ENCODE measurements at regions not wholly inside any gene's neighbourhood (a gene's known extent, or its start where the extent isn't known, plus 50 kb on each side); places are given as distances from the start of the nearest gene placed in this dataset.

GRCh38 chr7:28291559-28291958 lies 111.0 kb upstream of the JAZF1 start:
- no peaks in the 10 kb centered on the region for H3K27me3 ChIP-seq (ENCODE audit: insufficient read depth)
- Mint-ChIP-seq H3K9me3 (no peaks in the 10 kb centered on the region), H3K27ac (peak overlapping the region; percentile 91), H3K27me3 (ENCODE audit: insufficient read depth, low read depth, poor library complexity) (peaks cover 9% of the 10 kb centered on the region), H3K36me3 (ENCODE audit: low read depth) (peaks cover 9% of the 10 kb centered on the region; the same call in 1 of the 3 replicates), H3K4me1 (peaks cover 55% of the 10 kb centered on the region), H3K4me3 (peak overlapping the region; percentile 2)
- H3K4me2 ChIP-seq, result peak overlapping the region; percentile 18
- peak; percentile 97 for TF ChIP-seq NANOG (IDR thresholded peaks at IDR 0.05; ENCODE audit: borderline replicate concordance)
- 0 out of 2 replicates have a peak, but pooled peaks have one; percentile 40 for TF ChIP-seq ZNF114 (CRISPR knock-in tag; IDR thresholded peaks at IDR 0.05)
- no peak for TF ChIP-seq EZH2 (IDR thresholded peaks at IDR 0.05; ENCODE audit: low read depth, unreplicated experiment)
- TF ChIP-seq REST (IDR thresholded peaks at IDR 0.05; ENCODE audit: unreplicated experiment), result no peak
- TF ChIP-seq CREB1 (CRISPR knock-in tag; IDR thresholded peaks at IDR 0.05; ENCODE audit: low read depth), result peak; percentile 62
- TF ChIP-seq ETS1 (IDR thresholded peaks at IDR 0.05), result 0 out of 2 replicates have a peak, but pooled peaks have one; percentile 34
- TF ChIP-seq EZH2phosphoT487 (IDR thresholded peaks at IDR 0.05; ENCODE audit: unreplicated experiment), result no peak
- peak; percentile 94 for TF ChIP-seq ZNF462 (CRISPR knock-in tag; IDR thresholded peaks at IDR 0.05)
- TF ChIP-seq CTCF (conservative IDR thresholded peaks at IDR 0.05; ENCODE audit: low read depth in 2 of 2), result no peak
- no peak for TF ChIP-seq STAT1 (IDR thresholded peaks at IDR 0.05; ENCODE audit: unreplicated experiment)
- TF ChIP-seq POLR2AphosphoS5 (IDR thresholded peaks at IDR 0.05; ENCODE audit: low read depth), result peak; percentile 43; the same call in 1 of the 2 replicates
- ATAC-seq (peak; percentile 92), DNase-seq (ENCODE audit: low spot score) (peak; percentile 96)
- no peak overlapping the region for H3K4me3 ChIP-seq
- H3K79me2 ChIP-seq (replicated peaks; ENCODE audit: insufficient read depth), result no peaks in the 10 kb centered on the region
- peak overlapping the region; percentile 94 for H3K27ac ChIP-seq (ENCODE audit: low read depth)
- peaks cover 3% of the 10 kb centered on the region; the same call in 1 of the 2 replicates for H3F3A ChIP-seq (replicated peaks; ENCODE audit: low read depth)
- peaks cover 9% of the 10 kb centered on the region; the same call in 1 of the 2 replicates for H3K9me2 ChIP-seq (ENCODE audit: insufficient read depth)
- no peaks in the 10 kb centered on the region for H4K20me1 ChIP-seq (replicated peaks; ENCODE audit: insufficient read depth)
- peaks cover 41% of the 10 kb centered on the region for H3K4me1 ChIP-seq (ENCODE audit: insufficient read depth)
- no peak overlapping the region for H2AFZ ChIP-seq
- H3K36me3 ChIP-seq (ENCODE audit: insufficient read depth), result no peaks in the 10 kb centered on the region

Measured in GM23338 (cell line).